Left kidney (tissue), 1 donor: ENCODE measurements at regions not wholly inside any gene's neighbourhood (a gene's known extent, or its start where the extent isn't known, plus 50 kb on each side); places are given as distances from the start of the nearest gene placed in this dataset.

ENCODE experiments used
- DNase-seq: peaks from one replicate; pipeline ENCODE4 v3.0.0-alpha.2; 2013

GRCh38 chr10:116006508-116006907, 266.5 kb downstream of the GFRA1 start:
- no peak for DNase-seq

GRCh38 chr10:116005301-116005700, 267.7 kb downstream of the GFRA1 start:
- DNase-seq, result no peak

GRCh38 chr10:116002735-116003134, 270.3 kb downstream of the GFRA1 start:
- no peak for DNase-seq

- no peak for DNase-seq
Observed at GRCh38 chr10:116001976-116002375, 271.0 kb downstream of the GFRA1 start.

- DNase-seq, result peak; percentile 42
Observed at GRCh38 chr10:116001262-116001857, 271.6 kb downstream of the GFRA1 start.

- DNase-seq, result no peak
Observed at GRCh38 chr10:116000151-116000842, 272.7 kb downstream of the GFRA1 start.
